HuH-7.5 (cell line): ENCODE measurements at regions not wholly inside any gene's neighbourhood (a gene's known extent, or its start where the extent isn't known, plus 50 kb on each side); places are given as distances from the start of the nearest gene placed in this dataset.
A peak's percentile ranks its signal among the peaks of the same experiment; 100 is the strongest.
"Not testable (repeated sequence)": the region's sequence is repeated elsewhere in the genome, so short reads cannot be mapped to it uniquely, and the experiment has no call there.

Source experiments
- DNase-seq: peaks from one replicate; pipeline ENCODE4 v3.0.0; 2011; ENCODE audit warnings: low spot score

DNA sequence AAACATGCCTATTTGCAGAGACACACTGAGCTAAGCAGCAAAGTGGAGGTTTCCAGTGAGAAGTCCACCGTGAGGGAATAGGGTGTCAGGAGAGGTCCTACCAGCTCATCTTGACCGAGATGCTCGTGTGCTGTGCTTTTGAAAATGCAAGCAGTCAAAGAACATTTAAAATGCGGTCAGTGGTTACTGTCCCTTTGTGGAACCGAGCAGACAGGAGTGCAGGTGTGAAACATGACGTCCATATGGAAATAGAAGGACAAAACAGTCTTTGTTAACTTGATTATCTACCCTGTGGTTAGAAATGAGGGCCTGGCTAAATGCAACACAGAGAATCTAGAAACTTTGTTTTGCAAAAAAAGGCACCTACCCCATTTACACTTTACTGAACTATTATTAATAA is 473.3 kb downstream of the SPATA31A6 start:
- DNase-seq, result not testable (repeated sequence)

DNA sequence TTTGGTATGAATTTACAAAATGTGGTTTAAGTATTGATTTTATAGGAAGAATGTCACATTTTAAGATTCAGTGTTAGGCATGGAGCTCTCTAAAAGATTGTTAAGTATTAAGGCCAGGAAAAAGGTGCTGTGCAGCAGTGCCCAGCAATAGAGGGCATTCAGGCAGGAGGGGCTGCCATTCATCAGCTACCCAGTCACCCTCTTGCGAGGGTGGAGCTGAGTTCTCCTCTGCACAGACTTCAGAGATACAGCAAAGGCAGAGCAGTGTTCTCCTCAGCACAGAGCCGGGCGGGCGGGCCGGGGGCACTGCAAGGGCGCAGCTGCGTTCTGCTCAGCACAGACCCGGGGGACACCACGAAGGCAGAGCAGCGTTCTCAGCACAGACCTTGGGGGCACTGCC is 474.0 kb downstream of the SPATA31A6 start:
- DNase-seq, result not testable (repeated sequence)

DNA sequence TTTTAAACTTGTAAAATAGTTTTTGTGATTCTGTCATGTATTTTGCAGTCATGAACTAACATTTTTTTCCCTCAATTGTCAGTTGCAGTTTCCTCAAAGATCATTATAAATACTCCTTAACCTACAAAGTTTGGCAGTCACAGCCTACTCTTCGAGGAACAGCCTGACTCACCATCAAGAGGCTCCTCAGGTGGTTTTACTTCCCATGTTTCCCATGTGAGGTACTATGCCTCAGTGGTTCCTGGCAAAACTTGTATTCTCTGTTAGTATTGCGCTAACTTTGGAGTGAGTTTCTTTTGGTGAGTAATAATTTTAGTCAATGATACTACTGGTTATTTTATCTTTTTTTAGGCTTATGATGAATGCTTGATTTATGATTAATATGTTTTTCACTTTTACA is 513.7 kb downstream of the SPATA31A6 start:
- not testable (repeated sequence) for DNase-seq

DNA sequence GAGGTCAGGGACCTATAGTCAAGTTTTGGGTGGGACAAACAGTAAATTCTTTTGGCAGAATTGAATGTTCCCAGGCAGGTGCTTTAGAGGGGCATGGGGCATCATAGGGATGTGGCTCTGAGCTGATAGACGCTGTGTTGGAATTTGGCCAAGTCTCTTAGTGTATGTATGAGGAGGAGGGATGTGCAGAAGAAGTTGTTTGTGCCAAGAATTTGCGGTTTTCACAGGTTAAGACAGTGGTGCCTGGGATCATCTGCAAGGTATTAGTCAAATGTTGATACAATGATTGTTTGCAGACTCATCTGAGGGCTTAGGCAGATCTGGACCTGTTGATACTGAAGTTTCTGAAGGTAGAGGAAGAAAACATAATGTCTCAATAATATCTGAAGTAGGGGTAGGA is 519.4 kb downstream of the SPATA31A6 start:
- not testable (repeated sequence) for DNase-seq

DNA sequence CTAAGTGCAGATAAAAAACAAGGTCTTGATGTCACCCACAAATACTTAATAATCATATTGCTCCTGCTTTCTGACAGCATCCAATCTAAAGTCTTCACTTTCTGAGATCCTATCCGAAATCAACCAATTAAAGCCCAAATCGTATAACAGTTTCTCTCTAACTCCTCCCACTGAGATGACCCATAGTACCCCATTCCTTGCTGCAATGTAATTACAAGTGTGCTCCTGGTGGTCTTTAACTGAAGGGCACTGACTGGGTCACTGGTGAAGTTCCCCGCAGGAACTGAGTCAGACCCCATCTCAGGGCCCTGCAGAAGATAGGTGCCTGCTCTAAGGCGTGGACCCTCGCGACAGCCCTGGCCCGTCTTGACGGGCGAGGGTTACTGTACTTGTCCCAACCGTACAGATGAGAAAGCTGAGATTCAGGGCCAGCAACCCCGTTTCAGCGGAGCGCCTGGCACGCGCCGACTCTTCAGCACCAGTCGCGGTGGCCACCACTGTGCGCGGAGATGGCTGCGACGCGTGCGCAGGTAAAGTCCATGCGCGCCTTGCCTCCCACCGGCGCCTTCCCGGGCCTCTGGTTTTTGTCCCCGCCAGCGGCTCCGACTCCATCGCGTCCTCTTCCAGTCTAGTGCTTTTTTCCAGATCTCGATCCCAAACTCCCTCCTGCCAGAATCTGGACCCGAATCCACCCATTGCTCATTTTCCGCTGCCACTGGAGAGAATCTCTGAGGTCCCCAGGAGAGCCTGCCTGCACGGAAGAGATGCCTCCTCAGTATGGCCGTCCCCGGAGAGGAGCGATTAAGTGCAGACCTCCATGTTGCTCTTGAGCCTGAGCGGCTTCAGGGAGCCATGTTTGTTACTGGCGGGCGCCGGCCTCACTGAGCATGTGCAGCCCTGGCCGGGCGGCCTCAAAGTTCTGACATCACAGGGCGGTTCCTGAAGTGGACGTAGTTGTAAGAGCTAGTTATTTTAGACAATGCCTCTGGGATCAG is 541.7 kb downstream of the SPATA31A6 start:
- not testable (repeated sequence) for DNase-seq

DNA sequence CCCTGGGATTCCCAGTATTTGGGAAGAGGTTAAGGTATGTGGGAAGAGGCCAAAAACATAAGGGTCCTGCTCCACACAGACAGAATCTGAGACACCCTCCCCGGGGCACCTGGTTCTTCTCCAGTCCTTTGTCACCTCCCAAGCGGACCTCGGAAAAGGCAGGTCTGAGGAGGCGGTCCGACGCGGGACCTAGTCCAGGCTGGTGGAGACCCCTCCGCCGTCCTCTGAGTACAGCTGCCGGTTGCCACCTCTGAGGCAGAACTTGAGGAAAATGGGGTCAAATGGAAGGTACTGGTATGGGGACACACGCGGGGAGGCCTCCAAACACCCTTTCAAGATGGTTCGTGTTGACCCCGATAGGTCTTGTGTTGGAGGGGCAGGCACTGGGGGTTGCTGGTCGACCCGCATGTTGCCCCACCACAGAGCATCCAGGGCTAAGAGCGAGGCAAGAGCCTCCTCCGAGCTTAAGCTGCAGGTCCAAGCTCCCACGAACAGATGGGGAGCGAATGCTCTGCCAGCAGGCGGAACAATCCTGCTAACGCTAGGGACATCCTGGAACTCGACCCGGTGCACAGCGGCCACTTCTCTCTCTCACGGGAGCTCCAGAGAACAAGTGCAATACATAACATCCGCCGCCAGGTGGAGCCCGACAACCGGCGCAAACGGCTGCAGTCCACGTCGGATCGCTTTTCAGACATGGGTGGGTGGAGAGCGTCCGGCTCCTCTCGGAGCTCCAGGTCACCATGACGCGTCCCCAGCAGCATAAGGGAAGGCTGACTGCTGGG is 559.8 kb downstream of the SPATA31A6 start:
- DNase-seq, result peak; percentile 41

DNA sequence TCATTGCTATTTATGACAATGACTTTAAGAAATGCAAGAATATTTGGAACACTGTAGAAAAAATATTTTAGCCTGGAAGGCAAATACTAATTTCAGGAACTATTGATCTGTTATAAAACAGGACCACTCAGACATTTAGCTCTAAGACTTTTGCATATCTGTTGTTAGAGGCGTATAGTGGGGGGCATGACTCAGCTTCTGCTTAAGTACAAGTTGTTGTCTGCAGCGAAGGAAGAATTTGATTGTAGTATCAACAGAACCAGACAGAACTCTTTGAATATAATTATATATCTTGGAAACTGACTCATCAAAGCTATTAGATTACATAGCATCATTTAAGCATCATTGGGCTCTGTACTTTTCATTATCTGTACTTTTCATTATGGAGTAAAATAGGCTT is 573.8 kb downstream of the SPATA31A6 start:
- DNase-seq, result not testable (repeated sequence)

DNA sequence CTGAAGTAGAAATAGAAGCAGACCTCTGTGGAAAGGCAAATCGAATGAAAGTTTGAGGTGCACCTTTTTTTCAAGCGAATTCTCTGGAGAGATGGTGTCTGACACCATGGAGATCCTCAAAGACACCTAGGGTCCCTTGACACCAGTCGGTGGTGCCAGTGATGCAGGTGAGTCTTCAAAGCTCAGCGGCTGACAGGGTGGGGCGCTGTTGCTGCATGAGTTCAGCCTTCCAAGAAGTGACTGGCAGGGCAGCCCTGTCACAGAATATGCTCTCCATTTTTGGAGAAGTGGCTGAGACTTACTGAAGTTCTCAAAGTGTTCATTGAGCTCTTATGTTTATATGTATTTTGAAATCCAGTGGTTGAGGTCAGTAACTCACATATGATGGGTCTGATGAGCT is 575.9 kb downstream of the SPATA31A6 start:
- DNase-seq, result not testable (repeated sequence)

DNA sequence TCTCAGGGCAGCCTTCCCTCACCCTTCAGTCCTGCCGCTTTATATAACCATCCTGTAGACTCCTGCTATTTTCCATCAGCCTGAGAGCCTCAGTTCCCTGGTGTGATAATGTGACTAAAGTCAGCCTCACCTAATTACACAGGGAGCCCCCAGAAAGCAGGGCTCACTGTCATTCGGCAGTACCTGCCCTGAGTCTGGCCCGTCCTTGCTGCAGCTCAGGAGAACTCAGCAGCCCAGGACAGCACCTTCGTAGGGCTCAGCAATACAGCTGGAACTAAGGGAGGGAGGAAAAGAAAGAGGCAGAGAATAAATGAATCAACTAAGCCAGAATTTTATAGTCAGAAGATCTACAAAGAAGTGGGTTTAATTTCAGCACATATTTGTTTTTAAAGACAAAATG is 598.7 kb downstream of the SPATA31A6 start:
- DNase-seq, result not testable (repeated sequence)

DNA sequence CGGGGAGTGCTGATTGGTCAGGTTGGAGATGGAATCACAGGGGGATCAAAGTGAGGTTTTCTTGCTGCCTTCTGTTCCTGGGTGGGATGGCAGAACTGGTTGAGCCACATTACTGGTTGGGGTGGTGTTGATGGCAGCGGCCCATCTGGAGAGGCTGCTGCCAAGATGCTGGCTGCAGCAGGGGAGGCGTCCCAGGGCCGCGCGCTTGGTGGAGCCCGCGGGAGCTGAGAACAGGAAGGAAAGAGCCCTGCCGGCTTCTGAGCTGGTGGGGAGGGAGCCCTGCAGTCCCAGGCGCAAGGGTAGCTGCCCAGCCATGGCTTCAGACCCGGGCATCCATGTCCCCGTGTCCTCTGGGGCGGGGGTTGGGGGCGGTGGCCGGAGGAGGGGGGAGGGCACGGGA is 609.3 kb downstream of the SPATA31A6 start:
- not testable (repeated sequence) for DNase-seq

DNA sequence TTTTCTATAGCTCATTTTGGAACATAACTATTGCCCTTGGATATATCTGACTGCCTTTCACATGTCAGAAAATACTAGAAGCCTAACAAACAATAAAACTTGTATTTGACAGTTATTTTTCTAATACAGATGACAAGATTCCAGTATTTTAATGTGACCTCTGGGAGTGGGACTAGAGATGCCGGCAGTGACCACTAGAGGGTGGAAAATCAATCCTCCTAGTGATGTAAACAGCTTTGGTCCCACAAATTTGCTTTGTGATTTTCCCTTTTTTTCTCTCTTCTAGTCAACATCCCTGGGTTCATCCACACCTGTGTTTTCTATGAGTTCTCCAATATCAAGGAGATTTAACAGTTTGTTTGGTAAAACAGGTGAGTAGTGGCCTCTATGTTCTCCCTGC is 615.1 kb downstream of the SPATA31A6 start:
- DNase-seq, result not testable (repeated sequence)

DNA sequence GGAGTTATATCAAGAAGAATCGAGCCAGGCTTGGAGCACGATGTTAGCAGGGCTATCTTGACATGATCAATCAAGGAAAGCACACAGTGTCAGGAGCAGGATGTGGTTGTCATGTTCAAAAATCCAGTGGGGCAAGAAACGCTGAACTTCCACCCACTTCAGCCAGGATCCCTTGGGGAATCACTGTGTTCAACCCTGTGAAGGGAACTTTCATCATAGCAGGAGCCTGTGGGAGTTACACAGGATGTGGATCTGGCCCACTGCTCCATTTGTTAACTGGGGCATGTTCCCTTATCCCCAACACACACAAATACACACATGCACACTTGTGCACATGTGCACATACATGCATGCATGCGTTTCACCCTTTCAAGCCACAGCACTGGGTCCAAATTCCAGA is 619.3 kb downstream of the SPATA31A6 start:
- DNase-seq, result not testable (repeated sequence)

DNA sequence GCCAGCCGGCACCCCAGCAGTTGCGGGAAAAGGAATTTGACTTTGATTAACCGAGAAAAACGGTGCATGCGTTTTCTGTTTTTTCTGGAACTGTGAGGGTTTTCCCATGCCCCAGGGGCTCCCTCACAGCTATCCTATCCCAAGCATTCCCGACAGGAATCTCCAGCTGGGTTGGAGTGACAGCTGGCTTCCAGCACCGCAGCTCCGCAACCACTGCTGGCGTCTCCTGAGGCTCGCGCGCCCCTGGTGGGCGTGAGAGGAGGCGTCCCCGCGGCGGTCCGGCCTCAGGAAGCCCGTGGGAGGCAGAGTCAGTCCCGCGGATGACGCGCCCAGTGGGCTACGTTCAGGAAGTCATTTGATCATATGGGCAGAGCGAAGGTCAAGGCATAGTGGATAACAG is 623.2 kb downstream of the SPATA31A6 start:
- not testable (repeated sequence) for DNase-seq

DNA sequence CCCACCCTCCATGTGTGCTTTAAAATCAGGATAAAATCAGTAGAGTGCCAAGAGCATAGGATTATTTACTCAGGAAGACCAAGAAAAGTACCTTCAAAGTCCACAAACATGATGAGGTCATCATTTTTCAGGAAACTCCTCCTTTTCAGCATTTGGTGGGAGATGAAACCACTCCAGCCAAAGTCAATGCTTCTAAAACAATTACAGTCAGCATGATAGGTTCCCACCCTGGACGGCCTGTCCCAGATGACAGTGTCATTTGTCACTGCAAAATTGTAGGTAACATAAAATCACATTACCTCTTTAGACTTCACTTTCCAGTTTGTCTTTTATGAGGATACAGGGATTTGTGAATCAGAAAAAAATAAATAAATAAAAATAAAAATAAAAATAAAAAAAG is 638.0 kb downstream of the SPATA31A6 start:
- not testable (repeated sequence) for DNase-seq

DNA sequence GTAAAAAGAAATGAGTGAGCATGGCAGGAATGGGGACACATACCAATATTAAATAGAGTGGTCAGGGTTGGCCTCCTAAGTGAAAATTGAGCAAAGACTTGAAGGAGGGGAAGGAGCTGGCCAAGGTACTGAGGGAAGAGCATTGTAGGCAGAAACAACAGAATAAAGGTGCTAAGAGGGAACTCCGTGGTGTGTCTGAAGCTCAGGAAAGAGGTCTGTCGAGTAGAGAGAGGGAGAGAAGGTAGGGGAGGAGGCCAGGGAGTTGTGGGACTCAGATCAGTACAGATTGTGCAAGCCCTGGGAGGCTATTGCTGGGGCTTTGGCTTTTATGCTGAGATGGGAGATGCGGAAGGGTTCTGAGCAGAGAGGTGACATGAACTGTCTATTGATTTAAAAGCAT is 664.7 kb downstream of the SPATA31A6 start:
- not testable (repeated sequence) for DNase-seq

DNA sequence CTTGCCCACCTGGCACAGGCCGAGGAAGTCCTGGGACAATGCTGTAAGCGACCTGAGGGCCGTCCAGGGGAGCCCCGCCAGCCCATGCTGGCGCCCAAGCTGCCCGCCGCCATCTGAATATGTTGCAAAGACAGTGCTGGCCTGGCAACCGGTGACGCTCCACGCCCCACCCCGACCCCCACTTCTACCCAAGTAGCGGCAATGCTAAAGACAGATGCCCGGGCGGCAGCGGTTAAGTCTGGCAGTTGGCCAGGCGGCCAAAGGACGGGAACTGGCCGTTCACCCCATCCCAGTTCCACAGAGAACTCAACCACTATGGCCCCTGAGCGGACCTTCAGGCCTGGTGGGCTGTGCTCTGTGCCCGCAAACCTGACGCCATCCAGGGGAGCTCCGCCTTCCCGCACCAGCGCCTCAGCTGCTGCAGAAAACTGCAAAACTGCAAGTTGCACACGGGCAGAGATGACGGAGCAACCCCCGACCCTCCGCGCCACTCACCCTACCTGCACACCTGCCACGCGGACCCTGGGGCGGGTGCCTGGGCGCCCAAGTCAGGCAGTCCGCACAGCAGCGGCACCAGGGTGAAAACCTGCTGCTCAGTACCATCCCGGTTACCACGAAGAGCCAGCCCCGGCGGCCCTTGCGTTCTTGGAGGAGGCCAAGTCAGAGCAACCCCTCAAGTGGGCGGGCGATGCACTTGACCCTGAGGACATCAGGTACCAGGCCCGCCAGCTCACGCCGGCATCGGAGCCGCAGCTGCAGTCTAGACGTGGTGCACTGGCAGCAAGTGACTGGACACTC is 667.6 kb downstream of the SPATA31A6 start:
- DNase-seq, result not testable (repeated sequence)

DNA sequence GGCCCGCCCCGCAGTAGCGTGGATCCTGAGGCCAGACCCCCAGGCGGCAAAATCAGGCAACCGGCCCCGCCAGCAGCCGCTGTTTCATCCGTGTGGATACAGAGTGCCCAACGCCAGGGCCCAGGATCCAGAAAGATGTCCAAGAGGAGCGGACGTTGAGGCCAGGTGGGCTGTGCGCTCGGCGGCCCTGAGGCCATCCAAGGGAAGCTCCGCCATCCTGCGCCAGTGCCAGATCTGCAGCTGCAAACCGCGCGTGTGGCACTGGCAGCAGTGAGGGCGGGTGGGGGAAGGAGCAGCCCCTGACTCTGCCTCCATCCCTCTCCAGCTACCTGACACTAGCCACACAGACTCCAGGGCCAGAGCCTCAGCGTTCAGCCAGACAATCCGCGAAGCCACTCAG is 668.2 kb downstream of the SPATA31A6 start:
- DNase-seq, result not testable (repeated sequence)

DNA sequence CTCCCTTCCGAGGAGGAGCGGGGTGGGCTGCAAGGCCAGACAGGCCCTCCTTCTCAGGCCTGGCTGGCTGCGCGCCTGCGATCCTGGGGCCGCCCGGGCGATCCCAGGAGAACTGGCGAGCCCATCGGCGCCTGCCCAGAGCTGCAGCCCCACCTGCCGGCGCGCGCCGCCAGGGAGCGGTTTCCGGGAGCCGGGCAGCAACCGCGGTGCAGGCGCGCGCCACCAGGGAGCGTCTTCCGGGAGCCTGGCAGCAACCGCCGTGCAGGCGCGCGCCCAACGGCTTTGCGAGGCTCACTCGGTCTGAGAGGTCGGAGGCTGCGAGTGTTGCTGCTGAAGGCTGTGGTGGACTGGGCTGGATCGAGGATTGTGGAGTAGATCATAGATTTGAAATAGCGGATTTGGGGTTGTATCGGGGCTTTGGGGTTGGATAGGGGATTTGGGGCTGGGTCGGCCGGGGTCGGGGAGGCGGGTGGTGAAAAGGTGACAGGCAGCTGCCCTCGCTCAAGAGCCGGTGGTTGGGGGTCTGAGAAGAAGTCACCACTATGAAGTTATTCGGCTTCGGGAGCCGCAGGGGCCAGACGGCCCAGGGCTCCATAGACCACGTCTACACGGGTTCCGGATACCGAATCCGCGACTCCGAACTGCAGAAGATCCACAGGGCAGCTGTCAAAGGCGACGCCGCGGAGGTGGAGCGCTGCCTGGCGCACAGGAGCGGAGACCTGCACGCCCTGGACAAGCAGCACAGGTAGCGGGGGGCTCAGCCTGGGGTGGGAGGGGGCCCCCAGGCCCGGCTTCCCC is 668.9 kb downstream of the SPATA31A6 start:
- not testable (repeated sequence) for DNase-seq

DNA sequence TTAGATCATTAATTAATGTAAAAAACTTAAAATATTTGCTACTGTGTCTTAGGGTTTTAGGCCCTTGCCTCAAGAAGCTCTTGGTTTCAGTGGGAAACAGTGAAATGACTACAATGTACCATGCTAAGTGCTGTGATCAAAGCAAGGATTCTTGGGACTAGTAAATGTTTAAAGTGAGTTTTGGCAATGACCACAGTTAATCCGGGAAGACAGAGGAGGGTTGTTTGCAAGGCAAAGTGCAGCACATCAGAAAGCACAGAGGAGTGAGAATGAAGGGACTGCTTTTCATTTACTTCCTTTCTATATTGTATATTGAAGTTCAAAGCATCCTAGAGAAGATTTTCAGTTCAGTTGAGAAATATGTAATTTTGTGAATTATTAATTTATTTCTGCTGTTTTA is 676.7 kb downstream of the SPATA31A6 start:
- not testable (repeated sequence) for DNase-seq

DNA sequence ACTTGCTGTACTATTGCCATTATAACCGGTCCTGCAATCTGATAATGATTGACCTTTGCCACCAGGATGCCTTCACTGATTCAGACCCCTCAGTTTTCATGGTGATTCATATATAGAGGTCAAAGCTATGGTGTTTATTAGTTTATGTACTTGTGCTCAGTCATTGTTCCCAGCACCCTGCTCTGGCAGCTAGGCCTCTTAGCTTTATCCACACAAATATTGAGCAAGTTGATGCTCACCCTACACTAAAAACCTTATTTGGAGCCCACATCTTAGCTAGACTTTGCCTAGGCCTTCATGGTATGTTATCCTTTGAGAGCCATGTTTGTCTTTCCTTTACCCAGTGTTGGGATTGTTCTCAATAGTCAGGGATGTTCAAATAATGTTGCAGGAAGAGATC is 679.0 kb downstream of the SPATA31A6 start:
- not testable (repeated sequence) for DNase-seq
